Choroid plexus epithelial cell (primary cell): ENCODE measurements at regions not wholly inside any gene's neighbourhood (a gene's known extent, or its start where the extent isn't known, plus 50 kb on each side); places are given as distances from the start of the nearest gene placed in this dataset.

Experiments used
- DNase-seq: peaks from one replicate; pipeline ENCODE4 v3.0.0-alpha.2; 2010; ENCODE audit warnings: low read depth
- H3K4me3 ChIP-seq: 2 replicates; pipeline ENCODE4 v1.5.1; 2011; ENCODE audit warnings: low read depth, mild to moderate bottlenecking, control low read depth, low read length, moderate library complexity
- TF ChIP-seq, protein P1 (sequence below): conservative IDR thresholded peaks from 2 replicates; pipeline ENCODE4 v1.5.1; 2011; ENCODE audit warnings: low read depth, mild to moderate bottlenecking, control low read depth, inconsistent platforms, low read length, moderate library complexity

GRCh38 chr2:147051248-147051647 is 793.6 kb upstream of the ACVR2A start:
- TF ChIP-seq, protein P1, sequence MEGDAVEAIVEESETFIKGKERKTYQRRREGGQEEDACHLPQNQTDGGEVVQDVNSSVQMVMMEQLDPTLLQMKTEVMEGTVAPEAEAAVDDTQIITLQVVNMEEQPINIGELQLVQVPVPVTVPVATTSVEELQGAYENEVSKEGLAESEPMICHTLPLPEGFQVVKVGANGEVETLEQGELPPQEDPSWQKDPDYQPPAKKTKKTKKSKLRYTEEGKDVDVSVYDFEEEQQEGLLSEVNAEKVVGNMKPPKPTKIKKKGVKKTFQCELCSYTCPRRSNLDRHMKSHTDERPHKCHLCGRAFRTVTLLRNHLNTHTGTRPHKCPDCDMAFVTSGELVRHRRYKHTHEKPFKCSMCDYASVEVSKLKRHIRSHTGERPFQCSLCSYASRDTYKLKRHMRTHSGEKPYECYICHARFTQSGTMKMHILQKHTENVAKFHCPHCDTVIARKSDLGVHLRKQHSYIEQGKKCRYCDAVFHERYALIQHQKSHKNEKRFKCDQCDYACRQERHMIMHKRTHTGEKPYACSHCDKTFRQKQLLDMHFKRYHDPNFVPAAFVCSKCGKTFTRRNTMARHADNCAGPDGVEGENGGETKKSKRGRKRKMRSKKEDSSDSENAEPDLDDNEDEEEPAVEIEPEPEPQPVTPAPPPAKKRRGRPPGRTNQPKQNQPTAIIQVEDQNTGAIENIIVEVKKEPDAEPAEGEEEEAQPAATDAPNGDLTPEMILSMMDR = no peak
- no peak overlapping the region for H3K4me3 ChIP-seq
- peak; percentile 69 for DNase-seq

DNA sequence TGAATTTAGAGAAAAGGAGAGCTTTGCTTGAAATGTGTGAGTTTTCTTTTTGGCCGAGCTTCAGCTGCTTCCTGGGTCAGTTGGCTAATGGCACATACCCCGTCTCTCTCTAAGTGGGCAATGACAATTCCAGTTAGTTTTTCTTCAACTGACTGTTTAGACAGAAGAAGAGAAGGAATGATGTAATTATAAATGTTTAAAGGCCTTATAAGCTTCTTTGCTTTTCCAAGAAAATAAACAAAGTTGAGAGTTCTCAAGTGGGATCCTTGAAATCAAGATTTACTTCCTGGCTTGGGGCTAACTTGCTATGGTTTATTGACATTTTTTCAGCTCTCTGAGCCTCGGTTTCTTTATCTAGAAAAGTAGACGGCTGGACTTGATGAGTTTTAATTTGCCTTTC is 794.9 kb upstream of the ACVR2A start:
- H3K4me3 ChIP-seq = no peak overlapping the region
- no peak for DNase-seq
- TF ChIP-seq, protein P1 = no peak

DNA sequence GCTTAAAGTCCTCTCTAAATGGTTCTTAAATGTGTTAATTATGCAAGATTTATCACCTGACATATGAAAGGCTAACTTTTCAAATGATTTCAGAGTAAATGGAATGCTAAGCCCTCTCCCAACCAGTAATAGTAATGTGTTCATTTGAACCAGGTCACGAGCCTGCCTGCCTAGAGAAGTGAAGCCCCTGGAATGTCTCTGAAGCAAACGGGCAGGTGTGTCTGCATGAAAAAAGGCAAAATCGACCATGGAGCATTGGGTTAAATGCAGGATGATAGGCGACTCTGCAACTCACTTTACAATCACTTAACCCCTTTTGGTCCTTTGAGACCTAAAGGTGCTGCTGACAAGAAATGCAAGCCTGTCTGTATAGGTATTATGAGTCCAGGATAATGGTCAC is 798.4 kb upstream of the ACVR2A start:
- no peak overlapping the region for H3K4me3 ChIP-seq
- TF ChIP-seq, protein P1 = no peak
- no peak for DNase-seq

GRCh38 chr2:147045113-147045512 is 799.7 kb upstream of the ACVR2A start:
- DNase-seq = peak; percentile 74
- TF ChIP-seq, protein P1 = peak; percentile 88
- no peak overlapping the region for H3K4me3 ChIP-seq

DNA sequence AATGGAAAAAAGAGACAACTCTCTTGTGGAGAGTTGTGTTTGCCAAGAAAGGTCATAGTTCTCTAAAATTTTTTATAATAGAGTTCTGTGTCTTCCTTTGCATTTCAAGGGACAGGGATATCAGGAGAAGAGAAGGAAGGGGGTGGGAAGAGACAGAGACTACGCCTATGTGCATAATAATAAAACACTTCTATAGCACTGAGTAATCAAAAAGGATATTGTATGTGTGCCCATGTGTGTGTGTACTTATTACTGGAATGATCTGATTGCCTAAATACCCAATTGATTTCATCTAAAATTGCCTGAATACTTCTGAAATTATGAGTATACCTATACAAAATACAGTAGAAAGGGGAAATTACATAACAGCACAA is 803.7 kb upstream of the ACVR2A start:
- DNase-seq = no peak
- no peak overlapping the region for H3K4me3 ChIP-seq
- TF ChIP-seq, protein P1 = no peak

DNA sequence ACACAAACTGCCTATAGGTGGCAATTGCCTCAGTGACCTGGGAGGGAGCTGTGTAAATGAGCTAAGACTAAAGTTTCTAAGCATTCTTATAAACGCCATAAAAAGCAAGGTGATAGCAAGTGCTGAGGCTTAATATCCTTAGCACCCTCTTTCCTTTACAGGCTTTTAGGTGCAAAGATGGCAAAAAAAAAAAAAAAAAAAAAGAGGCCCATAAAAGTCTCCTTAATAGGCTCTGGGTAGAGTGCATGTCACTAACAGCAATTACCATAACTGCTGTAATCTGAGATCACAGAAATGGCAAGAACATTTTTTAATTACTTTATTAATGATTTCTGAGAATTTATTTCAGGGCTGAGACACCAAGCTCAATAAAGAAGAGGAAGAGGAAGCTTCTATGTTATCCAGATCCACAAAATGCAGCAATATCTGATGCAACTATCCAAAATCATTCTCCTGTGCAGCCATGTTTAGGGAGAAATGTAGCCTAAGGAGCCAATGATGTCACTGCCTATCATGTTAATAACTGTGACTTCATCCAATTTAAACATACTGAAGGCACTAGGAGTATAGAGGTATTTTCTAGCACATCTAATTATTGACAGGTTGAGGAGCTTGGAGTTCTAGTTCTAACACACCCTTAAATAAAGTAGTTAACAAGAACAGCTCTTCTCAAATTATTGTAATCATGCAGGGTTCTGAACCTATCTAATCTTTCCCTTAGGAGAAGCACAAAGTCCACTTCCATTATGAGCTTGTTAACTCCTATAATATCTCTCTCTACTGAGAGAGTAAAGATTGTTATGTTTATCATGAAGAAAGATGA is 804.3 kb upstream of the ACVR2A start:
- DNase-seq = no peak
- TF ChIP-seq, protein P1 = no peak
- no peak overlapping the region for H3K4me3 ChIP-seq

DNA sequence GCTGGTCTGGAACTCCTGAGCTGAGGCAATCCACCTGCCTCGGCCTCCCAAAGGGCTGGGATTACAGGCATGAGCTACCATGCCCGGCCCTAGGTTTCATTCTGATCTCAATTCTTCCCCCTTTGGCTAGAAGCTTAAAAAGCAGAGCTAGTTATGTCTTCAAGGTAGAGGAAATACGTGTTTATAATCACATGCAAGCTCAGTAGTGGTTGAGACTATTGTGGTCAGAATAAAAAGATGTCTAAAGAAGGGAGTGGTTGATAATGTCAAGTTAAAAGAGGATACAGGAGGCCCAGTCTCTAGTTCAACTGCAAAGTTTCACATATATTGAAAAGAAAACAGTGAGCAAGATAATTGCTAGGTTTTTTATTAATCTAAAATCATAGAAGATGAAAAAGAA is 807.8 kb upstream of the ACVR2A start:
- no peak for DNase-seq
- TF ChIP-seq, protein P1 = no peak
- H3K4me3 ChIP-seq = no peak overlapping the region
